ENCODE measurements at regions not wholly inside any gene's neighbourhood (a gene's known extent, or its start where the extent isn't known, plus 50 kb on each side); places are given as distances from the start of the nearest gene placed in this dataset.
"Not testable (repeated sequence)": the region's sequence is repeated elsewhere in the genome, so short reads cannot be mapped to it uniquely, and the experiment has no call there.

DNA sequence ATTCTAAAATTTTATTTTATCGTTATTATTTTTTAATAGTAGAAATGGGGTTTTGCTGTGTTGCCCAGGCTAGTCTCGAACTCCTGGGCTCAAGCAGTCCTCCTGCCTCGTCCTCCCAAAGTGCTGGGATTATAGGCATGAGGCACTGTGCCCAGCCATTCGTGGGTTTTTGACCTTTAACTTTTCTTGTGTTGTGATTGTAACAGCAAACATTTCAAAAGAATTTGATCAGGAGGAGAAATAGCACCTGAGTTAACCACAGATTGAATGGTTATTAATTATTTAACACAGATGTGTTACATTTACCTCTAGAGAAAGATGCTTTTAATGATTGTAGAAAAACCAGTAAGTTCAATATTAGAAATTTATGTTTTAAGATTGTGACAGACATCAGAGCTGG is 132.0 kb downstream of the HAUS1 start:
- TF ChIP-seq, protein P1, sequence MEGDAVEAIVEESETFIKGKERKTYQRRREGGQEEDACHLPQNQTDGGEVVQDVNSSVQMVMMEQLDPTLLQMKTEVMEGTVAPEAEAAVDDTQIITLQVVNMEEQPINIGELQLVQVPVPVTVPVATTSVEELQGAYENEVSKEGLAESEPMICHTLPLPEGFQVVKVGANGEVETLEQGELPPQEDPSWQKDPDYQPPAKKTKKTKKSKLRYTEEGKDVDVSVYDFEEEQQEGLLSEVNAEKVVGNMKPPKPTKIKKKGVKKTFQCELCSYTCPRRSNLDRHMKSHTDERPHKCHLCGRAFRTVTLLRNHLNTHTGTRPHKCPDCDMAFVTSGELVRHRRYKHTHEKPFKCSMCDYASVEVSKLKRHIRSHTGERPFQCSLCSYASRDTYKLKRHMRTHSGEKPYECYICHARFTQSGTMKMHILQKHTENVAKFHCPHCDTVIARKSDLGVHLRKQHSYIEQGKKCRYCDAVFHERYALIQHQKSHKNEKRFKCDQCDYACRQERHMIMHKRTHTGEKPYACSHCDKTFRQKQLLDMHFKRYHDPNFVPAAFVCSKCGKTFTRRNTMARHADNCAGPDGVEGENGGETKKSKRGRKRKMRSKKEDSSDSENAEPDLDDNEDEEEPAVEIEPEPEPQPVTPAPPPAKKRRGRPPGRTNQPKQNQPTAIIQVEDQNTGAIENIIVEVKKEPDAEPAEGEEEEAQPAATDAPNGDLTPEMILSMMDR (conservative IDR thresholded peaks at IDR 0.05): no peak
- TF ChIP-seq ZFX (IDR thresholded peaks at IDR 0.05): no peak
- H3K27ac ChIP-seq: no peak overlapping the region

DNA sequence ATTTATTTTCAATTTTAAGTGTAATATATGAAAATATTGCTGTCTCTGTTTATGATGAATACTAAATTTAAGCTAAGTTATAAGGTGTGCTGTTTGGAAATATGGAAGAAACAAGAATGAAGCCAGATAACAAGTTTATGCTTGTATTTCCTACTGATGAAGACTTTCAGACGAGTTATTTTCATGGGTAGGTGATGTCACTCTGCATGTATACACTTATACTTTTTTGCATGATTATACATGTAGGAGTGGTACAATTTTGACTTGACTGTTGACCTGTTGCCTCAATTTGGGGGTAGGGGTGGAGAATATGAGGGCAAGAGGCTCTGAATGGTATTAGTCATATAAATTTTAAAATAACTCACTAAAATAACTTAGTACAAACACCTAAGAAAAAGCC is 133.7 kb downstream of the HAUS1 start:
- no peak overlapping the region for H3K27ac ChIP-seq
- no peak for TF ChIP-seq ZFX (IDR thresholded peaks at IDR 0.05)
- TF ChIP-seq, protein P1 (conservative IDR thresholded peaks at IDR 0.05): no peak

DNA sequence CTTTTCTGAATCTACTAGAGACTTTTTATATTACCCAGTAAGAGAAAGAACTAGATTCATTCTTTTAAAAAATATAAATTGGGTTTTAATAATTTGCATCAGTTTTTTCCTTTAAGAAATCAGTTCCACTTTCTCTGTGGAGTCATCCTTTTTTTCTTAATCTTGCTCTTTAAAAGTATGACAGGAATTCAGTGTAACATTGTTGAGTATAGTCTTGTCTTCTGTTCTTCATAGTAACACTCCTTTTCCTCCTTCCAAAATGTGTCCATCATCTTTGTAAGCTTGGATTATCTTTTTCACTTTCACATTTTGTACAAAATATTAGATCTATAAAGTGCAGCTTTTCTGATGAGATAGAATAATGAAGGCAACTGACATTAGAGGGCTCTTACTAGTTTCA is 135.4 kb downstream of the HAUS1 start:
- no peak for TF ChIP-seq ZFX (IDR thresholded peaks at IDR 0.05)
- TF ChIP-seq, protein P1 (conservative IDR thresholded peaks at IDR 0.05): no peak
- no peak overlapping the region for H3K27ac ChIP-seq

DNA sequence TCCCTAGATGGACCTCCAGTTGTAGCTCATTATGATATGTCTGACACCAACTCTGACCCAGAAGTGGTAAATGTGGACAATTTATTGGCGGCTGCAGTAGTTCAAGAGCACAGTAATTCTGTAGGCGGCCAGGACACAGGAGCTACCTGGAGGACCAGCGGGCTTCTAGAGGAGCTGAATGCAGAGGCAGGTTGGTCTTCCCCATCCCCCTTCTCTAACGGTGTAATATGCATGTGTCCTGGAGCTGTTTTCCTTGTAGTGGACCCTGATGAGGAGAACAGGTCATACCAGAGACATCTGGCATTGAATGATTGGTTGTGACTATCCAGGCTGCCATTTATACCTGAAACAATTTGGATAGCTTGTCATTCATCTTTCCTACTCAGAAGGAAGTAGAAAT is 135.8 kb downstream of the HAUS1 start:
- no peak for TF ChIP-seq ZFX (IDR thresholded peaks at IDR 0.05)
- TF ChIP-seq, protein P1 (conservative IDR thresholded peaks at IDR 0.05): no peak
- no peak overlapping the region for H3K27ac ChIP-seq

DNA sequence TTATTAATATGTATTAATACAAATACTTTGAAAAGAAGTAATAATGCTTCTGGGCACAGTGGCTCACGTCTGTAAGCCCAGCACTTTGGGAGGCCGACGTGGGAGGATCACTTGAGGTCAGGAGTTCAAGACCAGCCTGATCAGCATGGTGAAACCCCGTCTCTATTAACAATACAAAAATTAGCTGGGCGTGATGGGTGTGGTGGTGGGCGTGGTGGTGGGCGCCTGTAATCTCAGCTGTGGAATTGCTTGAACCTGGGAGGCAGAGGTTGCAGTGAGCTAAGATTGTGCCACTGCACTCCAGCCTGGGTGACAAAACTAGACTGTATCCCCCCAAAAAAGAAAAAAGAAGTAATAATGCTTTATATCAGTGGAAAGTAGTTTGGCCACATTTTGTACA is 137.2 kb downstream of the HAUS1 start:
- not testable (repeated sequence) for H3K27ac ChIP-seq

DNA sequence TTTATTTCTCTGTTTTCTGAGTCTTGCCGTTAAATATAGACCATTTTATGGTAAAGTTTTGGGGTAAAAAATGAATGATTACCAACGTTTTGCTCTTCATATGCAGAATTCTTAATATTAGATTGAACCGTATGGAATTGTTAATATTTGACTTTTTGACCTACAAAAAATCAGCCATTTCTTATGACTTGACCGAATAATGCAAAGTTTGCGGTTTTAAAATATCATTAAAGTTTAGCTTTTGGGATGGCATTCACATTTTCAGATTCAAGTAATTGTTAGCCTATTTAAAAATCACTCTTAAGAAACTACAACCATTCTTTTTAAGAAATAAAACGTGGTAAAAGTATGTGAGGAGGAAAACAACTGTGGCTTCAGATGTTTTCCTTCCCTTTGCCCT is 138.0 kb downstream of the HAUS1 start:
- TF ChIP-seq ZFX (IDR thresholded peaks at IDR 0.05): no peak
- TF ChIP-seq, protein P1 (conservative IDR thresholded peaks at IDR 0.05): no peak
- H3K27ac ChIP-seq: no peak overlapping the region

DNA sequence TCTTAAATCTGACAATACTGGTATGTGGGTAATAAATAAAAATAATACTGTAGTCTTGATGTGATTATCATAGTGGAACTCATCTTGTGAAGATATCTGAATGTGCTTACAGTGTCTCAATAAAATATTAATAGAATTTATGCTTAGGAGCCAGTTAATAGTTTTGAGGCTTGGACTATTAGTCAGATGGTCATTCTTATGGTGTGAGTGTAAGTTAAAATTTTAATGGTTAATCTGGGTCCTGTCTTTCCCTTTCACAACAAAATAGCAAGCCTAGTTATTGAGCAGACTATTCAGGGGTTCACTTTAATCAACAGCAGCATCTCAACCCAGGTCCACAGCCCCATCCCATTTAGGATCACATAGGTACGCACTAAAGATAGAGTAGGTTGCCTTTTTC is 138.9 kb downstream of the HAUS1 start:
- H3K27ac ChIP-seq: no peak overlapping the region
- TF ChIP-seq, protein P1 (conservative IDR thresholded peaks at IDR 0.05): no peak
- TF ChIP-seq ZFX (IDR thresholded peaks at IDR 0.05): no peak

DNA sequence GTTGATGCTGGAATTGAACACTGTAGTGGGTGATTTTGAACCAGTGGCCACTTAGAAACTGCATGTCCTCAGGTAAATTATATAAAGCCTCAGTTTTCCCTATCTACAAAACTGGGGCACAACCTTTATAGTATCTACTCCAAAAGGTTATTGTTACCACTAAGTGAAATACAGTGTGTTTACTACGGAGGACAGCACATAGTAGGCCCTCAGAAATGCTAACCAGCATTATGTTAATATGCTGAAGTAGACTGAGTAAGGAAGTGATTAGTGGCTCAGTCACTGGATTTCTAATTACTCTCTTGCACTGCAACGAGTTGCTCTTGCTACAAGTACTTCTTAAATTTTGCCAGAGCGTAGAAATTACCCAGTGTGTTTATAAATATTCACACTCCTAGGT is 139.5 kb downstream of the HAUS1 start:
- H3K27ac ChIP-seq: no peak overlapping the region
- TF ChIP-seq, protein P1 (conservative IDR thresholded peaks at IDR 0.05): no peak
- TF ChIP-seq ZFX (IDR thresholded peaks at IDR 0.05): no peak

Data from C4-2B (cell line).